ENCODE measurements at regions not wholly inside any gene's neighbourhood (a gene's known extent, or its start where the extent isn't known, plus 50 kb on each side); places are given as distances from the start of the nearest gene placed in this dataset.

- DNase-seq (ENCODE audit: low read depth in 4 of 4, low spot score in 3 of 4): no peak
Measured at GRCh38 chr9:81532251-81532650, 157.1 kb downstream of the TLE1 start.

- no peak for DNase-seq (ENCODE audit: low read depth in 4 of 4, low spot score in 3 of 4)
Measured at GRCh38 chr9:81531511-81531910, 157.8 kb downstream of the TLE1 start.

- DNase-seq (ENCODE audit: low read depth in 4 of 4, low spot score in 3 of 4): no peak
Measured at GRCh38 chr9:81530846-81531245, 158.5 kb downstream of the TLE1 start.

GRCh38 chr9:81530310-81530810, 159.0 kb downstream of the TLE1 start:
- DNase-seq (ENCODE audit: low read depth in 4 of 4, low spot score in 3 of 4): no peak

GRCh38 chr9:81529556-81530193, 159.7 kb downstream of the TLE1 start:
- no peak for DNase-seq (ENCODE audit: low read depth in 4 of 4, low spot score in 3 of 4)

- DNase-seq (ENCODE audit: low read depth in 4 of 4, low spot score in 3 of 4): no peak
Measured at GRCh38 chr9:81526587-81526986, 162.8 kb downstream of the TLE1 start.

- no peak for DNase-seq (ENCODE audit: low read depth in 4 of 4, low spot score in 3 of 4)
Measured at GRCh38 chr9:81522716-81523551, 166.4 kb downstream of the TLE1 start.

GRCh38 chr9:81521892-81522291, 167.5 kb downstream of the TLE1 start:
- no peak for DNase-seq (ENCODE audit: low read depth in 4 of 4, low spot score in 3 of 4)

GRCh38 chr9:81519816-81520495, 169.4 kb downstream of the TLE1 start:
- DNase-seq (ENCODE audit: low read depth in 4 of 4, low spot score in 3 of 4): no peak

- no peak for DNase-seq (ENCODE audit: low read depth in 4 of 4, low spot score in 3 of 4)
Measured at GRCh38 chr9:81517954-81518353, 171.4 kb downstream of the TLE1 start.

GRCh38 chr9:81513059-81513458, 176.3 kb downstream of the TLE1 start:
- no peak for DNase-seq (ENCODE audit: low read depth in 4 of 4, low spot score in 3 of 4)

GRCh38 chr9:81512641-81513040, 176.7 kb downstream of the TLE1 start:
- no peak for DNase-seq (ENCODE audit: low read depth in 4 of 4, low spot score in 3 of 4)

- DNase-seq (ENCODE audit: low read depth in 4 of 4, low spot score in 3 of 4): no peak
Measured at GRCh38 chr9:81508476-81508875, 180.9 kb downstream of the TLE1 start.

- no peak for DNase-seq (ENCODE audit: low read depth in 4 of 4, low spot score in 3 of 4)
Measured at GRCh38 chr9:81506941-81507864, 182.1 kb downstream of the TLE1 start.

GRCh38 chr9:81499594-81499993, 189.8 kb downstream of the TLE1 start:
- no peak for DNase-seq (ENCODE audit: low read depth in 4 of 4, low spot score in 3 of 4)

- no peak for DNase-seq (ENCODE audit: low read depth in 4 of 4, low spot score in 3 of 4)
Measured at GRCh38 chr9:81499021-81499454, 190.3 kb downstream of the TLE1 start.

- DNase-seq (ENCODE audit: low read depth in 4 of 4, low spot score in 3 of 4): no peak
Measured at GRCh38 chr9:81498576-81498975, 190.8 kb downstream of the TLE1 start.

- no peak for DNase-seq (ENCODE audit: low read depth in 4 of 4, low spot score in 3 of 4)
Measured at GRCh38 chr9:81497091-81497490, 192.3 kb downstream of the TLE1 start.

- no peak for DNase-seq (ENCODE audit: low read depth in 4 of 4, low spot score in 3 of 4)
Measured at GRCh38 chr9:81492710-81493447, 196.5 kb downstream of the TLE1 start.
